ENCODE measurements at regions not wholly inside any gene's neighbourhood (a gene's known extent, or its start where the extent isn't known, plus 50 kb on each side); places are given as distances from the start of the nearest gene placed in this dataset.
"Not testable (repeated sequence)": the region's sequence is repeated elsewhere in the genome, so short reads cannot be mapped to it uniquely, and the experiment has no call there.

- in situ Hi-C loops (cut with MboI; ENCODE audit: low sequenced_read_pairs, unreplicated experiment): no loop called here
- no peak for TF ChIP-seq CTCF (IDR thresholded peaks at IDR 0.05; ENCODE audit: borderline replicate concordance, control extremely low read depth, extremely low read depth, insufficient read depth, missing control alignments)
- no peak for DNase-seq (ENCODE audit: low spot score)
Measured at GRCh38 chr16:26988186-26988585, 78.5 kb upstream of the C16orf82 start.

- DNase-seq (ENCODE audit: low spot score); in situ Hi-C loops (cut with MboI; ENCODE audit: low sequenced_read_pairs, unreplicated experiment): not testable (repeated sequence)
Measured at GRCh38 chr16:26990384-26991120, 76.2 kb upstream of the C16orf82 start.

- no peak for TF ChIP-seq CTCF (IDR thresholded peaks at IDR 0.05; ENCODE audit: borderline replicate concordance, control extremely low read depth, extremely low read depth, insufficient read depth, missing control alignments)
- no peak for DNase-seq (ENCODE audit: low spot score)
- in situ Hi-C loops (cut with MboI; ENCODE audit: low sequenced_read_pairs, unreplicated experiment): no loop called here
Measured at GRCh38 chr16:26992666-26993349, 73.9 kb upstream of the C16orf82 start.

- no peak for DNase-seq (ENCODE audit: low spot score)
- TF ChIP-seq CTCF (IDR thresholded peaks at IDR 0.05; ENCODE audit: borderline replicate concordance, control extremely low read depth, extremely low read depth, insufficient read depth, missing control alignments): no peak
- in situ Hi-C loops (cut with MboI; ENCODE audit: low sequenced_read_pairs, unreplicated experiment): no loop called here
Measured at GRCh38 chr16:26993511-26993910, 73.2 kb upstream of the C16orf82 start.

- in situ Hi-C loops (cut with MboI; ENCODE audit: low sequenced_read_pairs, unreplicated experiment): no loop called here
- no peak for DNase-seq (ENCODE audit: low spot score)
Measured at GRCh38 chr16:26993963-26994362, 72.8 kb upstream of the C16orf82 start.

GRCh38 chr16:26995522-26995921 is 71.2 kb upstream of the C16orf82 start:
- in situ Hi-C loops (cut with MboI; ENCODE audit: low sequenced_read_pairs, unreplicated experiment): no loop called here
- TF ChIP-seq CTCF (IDR thresholded peaks at IDR 0.05; ENCODE audit: borderline replicate concordance, control extremely low read depth, extremely low read depth, insufficient read depth, missing control alignments): no peak
- DNase-seq (ENCODE audit: low spot score): no peak

More at GRCh38 chr16:26993963-26994362, 72.8 kb upstream of the C16orf82 start:
- no peak for TF ChIP-seq CTCF (IDR thresholded peaks at IDR 0.05; ENCODE audit: borderline replicate concordance, control extremely low read depth, extremely low read depth, insufficient read depth, missing control alignments)

GRCh38 chr16:27005386-27005785 is 61.3 kb upstream of the C16orf82 start:
- TF ChIP-seq CTCF (IDR thresholded peaks at IDR 0.05; ENCODE audit: borderline replicate concordance, control extremely low read depth, extremely low read depth, insufficient read depth, missing control alignments): no peak
- DNase-seq (ENCODE audit: low spot score): no peak
- in situ Hi-C loops (cut with MboI; ENCODE audit: low sequenced_read_pairs, unreplicated experiment): no loop called here

Data from GM13976 (cell line).